ENCODE measurements at regions not wholly inside any gene's neighbourhood (a gene's known extent, or its start where the extent isn't known, plus 50 kb on each side); places are given as distances from the start of the nearest gene placed in this dataset.
"Not testable (repeated sequence)": the region's sequence is repeated elsewhere in the genome, so short reads cannot be mapped to it uniquely, and the experiment has no call there.

GRCh38 chr7:39808796-39809481, 141.1 kb upstream of the CDK13 start:
- Histone ChIP-seq H3K4me3 (no peak overlapping the region), H3K27me3 (ENCODE audit: low read depth) (no peaks in the 10 kb centered on the region; the same call in 1 of the 2 replicates), H3K4me1 (peaks cover 7% of the 10 kb centered on the region), H3K9me3 (no peaks in the 10 kb centered on the region), H3K36me3 (replicated peaks) (no peaks in the 10 kb centered on the region)
- in situ Hi-C loops (cut with MboI; ENCODE audit: low sequenced_read_pairs), result no loop called here
- DNase-seq (ENCODE audit: low spot score in 2 of 2), result peak in 1 of 2 experiments; percentile 2

DNA sequence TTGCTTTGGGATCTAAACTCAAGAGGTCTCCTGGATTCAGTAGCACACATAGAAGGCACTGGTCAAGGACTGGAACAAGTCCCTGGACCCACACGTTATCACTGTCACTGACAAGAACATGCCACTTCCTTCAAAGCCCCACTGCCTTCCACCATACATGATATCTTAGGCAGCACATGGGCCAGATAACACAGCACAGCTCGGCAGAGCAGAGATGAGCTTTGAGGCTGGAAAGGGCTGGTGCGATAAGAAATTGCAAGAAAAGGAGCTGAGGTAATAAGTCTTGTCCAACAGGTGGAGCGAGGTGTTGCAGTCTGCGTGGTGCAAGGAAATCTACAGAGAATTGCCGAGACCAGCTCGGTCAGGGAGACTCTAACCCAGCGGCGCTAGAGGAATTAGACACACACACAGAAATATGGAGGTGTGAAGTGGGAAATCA, 139.8 kb upstream of the CDK13 start:
- DNase-seq (ENCODE audit: low spot score in 2 of 2), result peak in 1 of 2 experiments; percentile 2
- H3K9me3 ChIP-seq, result no peaks in the 10 kb centered on the region
- no peaks in the 10 kb centered on the region for H3K36me3 ChIP-seq (replicated peaks)
- in situ Hi-C loops (cut with MboI; ENCODE audit: low sequenced_read_pairs), result no loop called here
- peaks cover 7% of the 10 kb centered on the region for H3K4me1 ChIP-seq
- H3K4me3 ChIP-seq, result no peak overlapping the region
- H3K27me3 ChIP-seq (ENCODE audit: low read depth), result peaks cover 1% of the 10 kb centered on the region; the same call in 1 of the 2 replicates

GRCh38 chr7:39810710-39811109, 139.3 kb upstream of the CDK13 start:
- no peaks in the 10 kb centered on the region for H3K36me3 ChIP-seq (replicated peaks)
- in situ Hi-C loops (cut with MboI; ENCODE audit: low sequenced_read_pairs), result no loop called here
- H3K4me1 ChIP-seq, result peaks cover 8% of the 10 kb centered on the region
- H3K27me3 ChIP-seq (ENCODE audit: low read depth), result peaks cover 6% of the 10 kb centered on the region
- DNase-seq (ENCODE audit: low spot score in 2 of 2), result peak; percentile 3 to 19
- H3K9me3 ChIP-seq, result no peaks in the 10 kb centered on the region
- H3K4me3 ChIP-seq, result no peak overlapping the region

GRCh38 chr7:39811161-39811614, 138.9 kb upstream of the CDK13 start:
- H3K9me3 ChIP-seq, result no peaks in the 10 kb centered on the region
- DNase-seq (ENCODE audit: low spot score in 2 of 2), result peak; percentile 10 to 56
- in situ Hi-C loops (cut with MboI; ENCODE audit: low sequenced_read_pairs), result no loop called here

DNA sequence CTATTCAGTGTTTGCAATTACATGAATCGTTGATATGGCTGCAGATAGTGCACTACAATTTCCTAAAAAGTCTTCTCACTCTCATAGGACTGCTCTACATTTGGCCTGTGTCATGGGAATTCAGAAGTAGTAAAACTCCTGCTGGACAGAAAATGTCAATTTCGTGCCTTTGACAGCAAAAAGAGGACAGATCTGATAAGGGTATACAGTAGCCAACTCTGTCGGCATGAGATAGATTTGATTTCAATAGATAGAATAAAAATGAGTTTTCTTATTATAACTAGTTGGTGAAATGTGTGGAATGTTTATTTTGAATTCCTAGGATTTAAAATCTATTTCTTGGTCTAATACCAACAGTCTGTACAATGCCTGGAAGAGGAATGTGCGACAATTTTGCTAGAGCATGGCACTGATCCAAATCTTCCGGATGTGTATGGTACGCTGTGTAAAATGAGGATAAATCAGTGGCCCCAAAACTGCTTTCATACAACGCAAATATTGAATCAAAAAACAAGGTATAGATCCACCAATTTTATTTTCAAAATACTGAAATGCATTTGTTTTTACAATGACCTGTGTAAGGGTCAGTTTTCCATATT, 133.5 kb upstream of the CDK13 start:
- in situ Hi-C loops (cut with MboI; ENCODE audit: low sequenced_read_pairs), result no loop called here
- H3K36me3 ChIP-seq (replicated peaks), result no peaks in the 10 kb centered on the region
- no peak overlapping the region for H3K4me3 ChIP-seq
- H3K9me3 ChIP-seq, result no peaks in the 10 kb centered on the region
- H3K4me1 ChIP-seq, result peaks cover 11% of the 10 kb centered on the region; the same call in 1 of the 2 replicates
- no peak for DNase-seq (ENCODE audit: low spot score in 2 of 2)
- H3K27me3 ChIP-seq (ENCODE audit: low read depth), result peaks cover 40% of the 10 kb centered on the region

More at GRCh38 chr7:39811161-39811614, 138.9 kb upstream of the CDK13 start:
- no peaks in the 10 kb centered on the region for H3K36me3 ChIP-seq (replicated peaks)
- no peak overlapping the region for H3K4me3 ChIP-seq
- H3K27me3 ChIP-seq (ENCODE audit: low read depth), result peaks cover 11% of the 10 kb centered on the region
- H3K4me1 ChIP-seq, result peaks cover 13% of the 10 kb centered on the region

DNA sequence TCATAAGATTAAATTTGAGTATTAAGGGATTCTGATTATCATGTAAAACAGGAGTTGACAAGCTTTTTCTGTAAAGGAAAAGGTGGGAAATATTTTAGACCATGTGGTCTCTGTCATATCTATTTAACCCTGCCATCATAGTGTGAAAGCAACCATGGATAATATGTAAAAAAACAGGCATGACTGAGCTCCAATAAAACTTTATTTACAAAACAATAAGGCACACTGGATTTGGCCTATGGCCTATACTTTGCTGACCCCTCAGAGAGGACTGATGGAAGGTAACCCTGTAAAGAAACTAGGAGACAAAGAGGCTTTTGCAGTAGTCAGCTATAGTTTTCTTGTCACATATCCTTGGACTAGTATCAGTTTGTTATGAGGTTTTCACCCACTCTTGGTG, 130.5 kb upstream of the CDK13 start:
- peaks cover 48% of the 10 kb centered on the region for H3K27me3 ChIP-seq (ENCODE audit: low read depth)

DNA sequence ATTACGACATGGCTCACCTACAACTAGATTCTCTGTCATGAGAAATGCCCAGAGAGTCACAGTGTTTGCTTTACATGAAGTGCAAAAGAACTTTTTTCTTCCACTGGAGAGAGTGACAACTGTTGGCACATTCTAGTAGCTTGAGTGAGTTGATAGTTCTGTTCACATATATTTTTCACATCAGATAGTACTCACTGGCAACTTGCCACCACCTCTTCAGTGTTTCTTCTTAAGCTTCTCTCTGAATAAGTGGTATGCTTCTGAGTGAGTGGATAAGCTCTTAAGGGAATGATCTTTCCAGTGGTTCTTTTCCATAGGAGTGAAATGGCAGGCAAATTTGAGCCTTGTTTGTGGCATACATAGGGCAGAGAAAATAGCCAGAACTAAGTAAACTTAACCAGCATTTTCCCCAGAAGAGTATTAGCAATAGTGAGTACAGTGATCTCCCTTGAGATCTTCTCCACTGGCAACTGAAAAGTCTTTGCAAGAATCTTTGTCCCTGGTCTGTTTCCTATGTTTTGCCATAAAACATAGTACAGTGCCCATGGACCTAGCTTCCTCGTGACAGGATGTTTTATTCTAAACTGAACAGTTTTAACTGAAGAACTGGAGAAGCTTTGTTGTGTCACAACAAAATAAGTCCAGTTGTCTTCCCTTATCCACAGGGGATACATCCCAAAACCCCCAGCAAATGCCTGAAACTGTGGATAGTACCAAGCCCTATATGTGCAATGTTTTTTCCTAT, 125.4 kb upstream of the CDK13 start:
- DNase-seq (ENCODE audit: low spot score in 2 of 2), result no peak
- H3K4me1 ChIP-seq, result no peaks in the 10 kb centered on the region

More for the DNA sequence above, 130.5 kb upstream of the CDK13 start:
- no peaks in the 10 kb centered on the region for H3K9me3 ChIP-seq
- no peak overlapping the region for H3K4me3 ChIP-seq
- in situ Hi-C loops (cut with MboI; ENCODE audit: low sequenced_read_pairs), result no loop called here
- no peak for DNase-seq (ENCODE audit: low spot score in 2 of 2)
- no peaks in the 10 kb centered on the region for H3K36me3 ChIP-seq (replicated peaks)
- H3K4me1 ChIP-seq, result peaks cover 11% of the 10 kb centered on the region; the same call in 1 of the 2 replicates

DNA sequence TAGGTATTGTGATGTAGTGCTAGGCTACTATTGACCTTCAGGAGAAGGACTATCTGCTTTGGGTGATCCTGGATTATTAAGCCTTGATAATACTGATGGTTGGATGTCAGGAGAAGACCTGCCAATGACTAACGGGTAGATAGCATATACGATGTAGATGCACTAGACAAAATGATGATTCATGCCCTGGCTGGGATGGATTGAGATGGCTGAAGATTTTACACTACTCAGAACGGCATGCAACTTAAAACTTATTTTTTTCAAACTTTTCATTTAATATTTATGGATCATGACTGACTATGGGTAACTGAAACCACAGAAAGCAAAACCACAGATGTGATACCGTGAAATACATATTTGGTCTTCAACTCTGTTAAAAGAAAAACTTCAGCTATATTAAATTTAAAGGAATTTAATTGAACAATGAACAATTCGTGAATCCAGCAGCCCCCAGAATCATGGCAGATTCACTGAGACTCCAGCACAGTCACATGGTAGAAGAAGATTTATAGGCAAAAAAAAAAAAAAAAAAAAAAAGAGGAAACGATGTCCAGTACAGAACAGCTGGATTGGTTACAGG, 124.6 kb upstream of the CDK13 start:
- Histone ChIP-seq H3K4me3 (no peak overlapping the region), H3K4me1 (no peaks in the 10 kb centered on the region), H3K27me3 (ENCODE audit: low read depth) (peaks cover 53% of the 10 kb centered on the region), H3K36me3 (replicated peaks) (no peaks in the 10 kb centered on the region), H3K9me3 (no peaks in the 10 kb centered on the region)
- in situ Hi-C loops (cut with MboI; ENCODE audit: low sequenced_read_pairs), result no loop called here
- no peak for DNase-seq (ENCODE audit: low spot score in 2 of 2)

More for the DNA sequence above, 125.4 kb upstream of the CDK13 start:
- Histone ChIP-seq H3K9me3 (no peaks in the 10 kb centered on the region), H3K36me3 (replicated peaks) (no peaks in the 10 kb centered on the region), H3K4me3 (no peak overlapping the region), H3K27me3 (ENCODE audit: low read depth) (peaks cover 53% of the 10 kb centered on the region)
- in situ Hi-C loops (cut with MboI; ENCODE audit: low sequenced_read_pairs), result no loop called here

DNA sequence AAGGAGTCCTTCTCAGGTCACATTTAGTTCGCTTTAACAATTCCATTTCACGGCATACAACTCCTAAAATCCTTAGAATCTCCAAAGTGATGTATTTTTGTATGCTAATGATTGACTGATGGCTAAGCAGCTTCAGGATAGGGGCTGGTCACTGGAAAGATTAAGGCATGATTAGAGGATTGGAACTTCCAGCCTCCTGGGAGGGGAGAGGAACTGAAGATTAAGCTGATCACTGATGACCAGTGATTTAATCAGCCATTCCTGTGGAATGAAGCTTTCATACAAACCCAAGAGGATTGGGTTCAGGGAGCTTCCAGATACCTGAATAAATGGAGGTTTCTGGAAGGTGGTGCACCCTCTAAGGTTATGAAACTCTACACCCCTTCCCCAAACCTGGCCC, 123.9 kb upstream of the CDK13 start:
- no peaks in the 10 kb centered on the region for H3K4me1 ChIP-seq
- in situ Hi-C loops (cut with MboI; ENCODE audit: low sequenced_read_pairs), result no loop called here
- H3K36me3 ChIP-seq (replicated peaks), result no peaks in the 10 kb centered on the region
- H3K9me3 ChIP-seq, result no peaks in the 10 kb centered on the region
- no peak overlapping the region for H3K4me3 ChIP-seq
- peaks cover 49% of the 10 kb centered on the region for H3K27me3 ChIP-seq (ENCODE audit: low read depth)
- DNase-seq (ENCODE audit: low spot score in 2 of 2), result no peak

DNA sequence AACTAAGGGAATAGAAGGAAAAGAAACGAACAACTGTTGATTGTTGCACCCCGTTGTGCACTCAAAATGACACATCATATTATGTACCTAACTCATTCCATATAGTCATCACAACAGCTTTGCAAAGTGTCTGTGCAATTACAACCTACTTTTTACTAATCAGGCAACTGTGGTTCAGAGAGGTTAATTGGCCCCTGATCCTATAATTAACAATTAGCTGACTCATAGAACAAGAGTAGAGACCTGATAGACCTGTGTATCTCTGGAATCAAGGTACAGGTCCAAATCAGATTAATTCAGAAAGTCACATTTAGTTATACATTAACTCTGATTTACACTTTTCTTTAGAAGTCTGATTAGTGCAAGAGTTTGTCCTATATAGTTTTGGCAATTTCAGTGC, 122.5 kb upstream of the CDK13 start:
- Histone ChIP-seq H3K9me3 (no peaks in the 10 kb centered on the region), H3K4me1 (no peaks in the 10 kb centered on the region), H3K27me3 (ENCODE audit: low read depth) (peaks cover 58% of the 10 kb centered on the region), H3K36me3 (replicated peaks) (no peaks in the 10 kb centered on the region), H3K4me3 (no peak overlapping the region)
- DNase-seq (ENCODE audit: low spot score in 2 of 2), result no peak
- in situ Hi-C loops (cut with MboI; ENCODE audit: low sequenced_read_pairs), result no loop called here

DNA sequence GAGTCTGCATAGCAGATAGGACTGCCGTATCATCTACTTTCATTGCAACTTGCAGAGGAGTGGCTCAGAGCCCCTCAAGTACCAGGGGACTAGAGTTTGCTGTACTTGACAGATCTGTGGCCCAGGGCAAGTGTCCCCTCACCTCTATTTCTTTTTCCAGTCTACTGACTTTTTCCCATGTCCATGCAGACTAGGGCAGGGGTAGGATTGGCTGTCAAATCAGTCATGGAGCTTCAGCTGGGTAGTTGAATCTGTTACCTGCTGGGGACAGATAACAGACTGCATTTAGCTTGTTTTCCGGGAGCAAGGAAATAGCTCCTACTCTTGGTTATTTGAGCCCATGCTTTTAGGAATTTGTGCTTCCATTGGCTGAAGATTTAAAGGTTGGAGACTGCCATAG, 121.0 kb upstream of the CDK13 start:
- Histone ChIP-seq H3K9me3 (no peaks in the 10 kb centered on the region), H3K27me3 (ENCODE audit: low read depth) (peaks cover 57% of the 10 kb centered on the region), H3K36me3 (replicated peaks) (no peaks in the 10 kb centered on the region), H3K4me1 (no peaks in the 10 kb centered on the region; the same call in 1 of the 2 replicates), H3K4me3 (no peak overlapping the region)
- in situ Hi-C loops (cut with MboI; ENCODE audit: low sequenced_read_pairs), result no loop called here
- DNase-seq (ENCODE audit: low spot score in 2 of 2), result no peak

- no peaks in the 10 kb centered on the region; the same call in 1 of the 2 replicates for H3K4me1 ChIP-seq
- peaks cover 30% of the 10 kb centered on the region for H3K27me3 ChIP-seq (ENCODE audit: low read depth)
- peak overlapping the region; percentile 13; the same call in 1 of the 2 replicates for H3K4me3 ChIP-seq
- DNase-seq (ENCODE audit: low spot score in 2 of 2), result no peak
- H3K36me3 ChIP-seq (replicated peaks), result no peaks in the 10 kb centered on the region
- in situ Hi-C loops (cut with MboI; ENCODE audit: low sequenced_read_pairs), result no loop called here
- H3K9me3 ChIP-seq, result no peaks in the 10 kb centered on the region
These were observed 117.5 kb upstream of the CDK13 start for GRCh38 chr7:39832519-39833085.

DNA sequence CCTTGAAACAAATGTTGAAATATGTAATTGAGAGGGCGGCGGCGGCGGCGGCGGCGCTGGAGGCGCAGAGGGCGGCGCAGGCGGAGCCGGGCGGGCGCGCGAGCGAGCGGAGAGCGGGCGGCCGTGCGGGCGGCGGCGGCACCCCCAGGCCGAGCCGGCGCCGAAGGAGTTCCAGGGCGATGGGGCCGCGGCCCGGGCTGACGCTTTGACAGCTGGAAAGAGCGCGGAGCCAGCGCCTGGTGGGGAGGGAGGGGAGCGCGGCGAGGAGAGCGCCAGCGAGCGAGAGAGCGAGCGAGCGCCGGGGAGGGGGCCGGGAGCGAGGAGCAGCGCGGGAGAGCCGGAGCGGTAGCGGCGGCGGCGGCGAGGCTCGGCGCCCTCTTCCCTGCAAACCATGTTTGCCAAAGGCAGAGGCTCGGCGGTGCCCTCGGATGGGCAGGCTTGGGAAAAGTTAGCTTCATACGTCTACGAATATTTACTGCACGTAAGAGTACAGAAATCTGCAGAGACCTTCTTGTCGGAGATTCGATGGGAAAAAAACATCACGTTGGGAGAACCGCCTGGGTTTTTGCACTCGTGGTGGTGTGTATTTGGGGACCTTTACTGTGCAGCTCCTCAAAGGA, 116.8 kb upstream of the CDK13 start:
- peaks cover 25% of the 10 kb centered on the region for H3K27me3 ChIP-seq (ENCODE audit: low read depth)
- peak; percentile 55 to 78 for DNase-seq (ENCODE audit: low spot score in 2 of 2)
- H3K4me1 ChIP-seq; in situ Hi-C loops (cut with MboI; ENCODE audit: low sequenced_read_pairs); H3K9me3 ChIP-seq; H3K36me3 ChIP-seq (replicated peaks): not testable (repeated sequence)
- peak overlapping the region; percentile 17 for H3K4me3 ChIP-seq
